ENCODE measurements at regions not wholly inside any gene's neighbourhood (a gene's known extent, or its start where the extent isn't known, plus 50 kb on each side); places are given as distances from the start of the nearest gene placed in this dataset.

DNA sequence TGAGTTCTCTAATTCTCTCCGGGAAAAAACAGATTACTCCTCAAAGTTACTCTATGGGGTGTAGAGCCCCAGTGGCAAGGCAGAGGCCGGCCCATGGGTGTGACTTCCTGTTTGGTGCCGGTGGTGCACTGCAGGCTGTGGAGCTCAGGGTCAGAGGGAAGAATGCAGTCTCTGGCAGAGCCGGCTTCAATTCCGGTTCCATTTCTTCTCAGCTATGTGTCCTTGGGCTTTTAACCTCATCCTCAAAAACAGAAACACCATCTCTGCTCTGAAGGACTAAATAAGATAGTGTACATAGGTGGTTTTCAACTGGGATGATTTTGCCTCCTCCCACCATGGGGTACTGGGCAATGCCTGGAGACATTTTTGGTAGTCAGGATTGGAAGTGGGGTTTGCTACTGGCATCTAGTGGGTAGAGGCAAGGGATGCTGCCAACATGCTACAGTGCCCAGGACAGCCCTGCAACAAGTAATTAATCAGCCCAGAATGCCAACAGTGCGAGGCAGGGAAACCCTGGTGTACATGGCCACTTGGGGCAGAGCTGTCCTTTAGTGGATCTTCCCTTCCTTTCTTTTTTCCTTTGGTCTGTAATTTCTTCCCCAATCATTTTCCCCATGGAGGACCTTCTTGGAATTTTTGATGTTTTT is 81.2 kb downstream of the INSIG2 start (continued):
- TF ChIP-seq FOXJ3 (CRISPR knock-in tag; IDR thresholded peaks at IDR 0.05; ENCODE audit: borderline replicate concordance) = no peak
- no peak for TF ChIP-seq HMGXB4 (CRISPR knock-in tag; IDR thresholded peaks at IDR 0.05)

- Mint-ChIP-seq H3K27me3 (ENCODE audit: low read depth) (peaks cover 3% of the 10 kb centered on the region; the same call in 1 of the 2 replicates), H3K4me1 (peaks cover 12% of the 10 kb centered on the region; the same call in 1 of the 2 replicates), H3K9me3 (peaks cover 27% of the 10 kb centered on the region), H3K27ac (no peak overlapping the region), H3K36me3 (peaks cover 22% of the 10 kb centered on the region), H3K4me3 (no peak overlapping the region)
- TF ChIP-seq ARID4B (CRISPR knock-in tag; IDR thresholded peaks at IDR 0.05; ENCODE audit: borderline replicate concordance) = no peak
- TF ChIP-seq JUN (CRISPR knock-in tag; IDR thresholded peaks at IDR 0.05) = no peak
- TF ChIP-seq FOXJ3 (CRISPR knock-in tag; IDR thresholded peaks at IDR 0.05; ENCODE audit: borderline replicate concordance) = no peak
- no peak for TF ChIP-seq HMGA2 (CRISPR knock-in tag; IDR thresholded peaks at IDR 0.05)
- ChIA-PET CTCF (interaction anchor here (1.2 kb wide), 1 partner anchor 714 kb away, joined by 3 read pairs; no protein-coding TSS in a partner anchor), POLR2A (no interaction called here)
- DNase-seq (ENCODE audit: low spot score) (no peak), ATAC-seq (no peak)
These were observed 80.3 kb downstream of the INSIG2 start for GRCh38 chr2:118168615-118169014.

- no peak overlapping the region for H3K27ac Mint-ChIP-seq
- H3K9me3 Mint-ChIP-seq = peaks cover 37% of the 10 kb centered on the region
- H3K4me1 Mint-ChIP-seq = peaks cover 12% of the 10 kb centered on the region; the same call in 1 of the 2 replicates
- peaks cover 24% of the 10 kb centered on the region for H3K36me3 Mint-ChIP-seq
- H3K27me3 Mint-ChIP-seq (ENCODE audit: low read depth) = peaks cover 3% of the 10 kb centered on the region; the same call in 1 of the 2 replicates
- no peak overlapping the region for H3K4me3 Mint-ChIP-seq
- DNase-seq (ENCODE audit: low spot score) = no peak
- ChIA-PET POLR2A (no interaction called here), CTCF (no interaction called here)
- no peak for ATAC-seq
- TF ChIP-seq, protein P1, sequence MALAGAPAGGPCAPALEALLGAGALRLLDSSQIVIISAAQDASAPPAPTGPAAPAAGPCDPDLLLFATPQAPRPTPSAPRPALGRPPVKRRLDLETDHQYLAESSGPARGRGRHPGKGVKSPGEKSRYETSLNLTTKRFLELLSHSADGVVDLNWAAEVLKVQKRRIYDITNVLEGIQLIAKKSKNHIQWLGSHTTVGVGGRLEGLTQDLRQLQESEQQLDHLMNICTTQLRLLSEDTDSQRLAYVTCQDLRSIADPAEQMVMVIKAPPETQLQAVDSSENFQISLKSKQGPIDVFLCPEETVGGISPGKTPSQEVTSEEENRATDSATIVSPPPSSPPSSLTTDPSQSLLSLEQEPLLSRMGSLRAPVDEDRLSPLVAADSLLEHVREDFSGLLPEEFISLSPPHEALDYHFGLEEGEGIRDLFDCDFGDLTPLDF (CRISPR knock-in tag; IDR thresholded peaks at IDR 0.05) = no peak
- no peak for TF ChIP-seq ATF6 (CRISPR knock-in tag; IDR thresholded peaks at IDR 0.05)
- TF ChIP-seq ZNF423 (CRISPR knock-in tag; IDR thresholded peaks at IDR 0.05) = no peak
- no peak for TF ChIP-seq NFYB (CRISPR knock-in tag; conservative IDR thresholded peaks at IDR 0.05; ENCODE audit: low read depth)
- no peak for TF ChIP-seq KAT7 (CRISPR knock-in tag; IDR thresholded peaks at IDR 0.05; ENCODE audit: borderline replicate concordance)
- TF ChIP-seq ZNF232 (CRISPR knock-in tag; IDR thresholded peaks at IDR 0.05) = no peak
- TF ChIP-seq, protein P2, sequence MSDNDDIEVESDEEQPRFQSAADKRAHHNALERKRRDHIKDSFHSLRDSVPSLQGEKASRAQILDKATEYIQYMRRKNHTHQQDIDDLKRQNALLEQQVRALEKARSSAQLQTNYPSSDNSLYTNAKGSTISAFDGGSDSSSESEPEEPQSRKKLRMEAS (CRISPR knock-in tag; IDR thresholded peaks at IDR 0.05) = no peak
- TF ChIP-seq NFATC4 (CRISPR knock-in tag; IDR thresholded peaks at IDR 0.05) = no peak
- no peak for TF ChIP-seq PRDM15 (CRISPR knock-in tag; IDR thresholded peaks at IDR 0.05)
- TF ChIP-seq MXD4 (CRISPR knock-in tag; IDR thresholded peaks at IDR 0.05; ENCODE audit: borderline replicate concordance) = no peak
- TF ChIP-seq ZNF219 (CRISPR knock-in tag; IDR thresholded peaks at IDR 0.05; ENCODE audit: borderline replicate concordance) = no peak
- no peak for TF ChIP-seq ZBTB43 (CRISPR knock-in tag; IDR thresholded peaks at IDR 0.05)
- TF ChIP-seq NR3C1 (CRISPR knock-in tag; conservative IDR thresholded peaks at IDR 0.05; ENCODE audit: low read depth) = no peak
These were observed 78.8 kb downstream of the INSIG2 start for GRCh38 chr2:118167026-118167425.

All from WTC11 (cell line).